ENCODE measurements at regions not wholly inside any gene's neighbourhood (a gene's known extent, or its start where the extent isn't known, plus 50 kb on each side); places are given as distances from the start of the nearest gene placed in this dataset.

- TF ChIP-seq ZNF462 (CRISPR knock-in tag; IDR thresholded peaks at IDR 0.05) (no peak), POLR2AphosphoS5 (IDR thresholded peaks at IDR 0.05; ENCODE audit: low read depth) (no peak), ETS1 (IDR thresholded peaks at IDR 0.05) (no peak), JUNB (IDR thresholded peaks at IDR 0.05; ENCODE audit: unreplicated experiment) (no peak), CREB1 (CRISPR knock-in tag; IDR thresholded peaks at IDR 0.05; ENCODE audit: low read depth) (no peak), ZNF331 (CRISPR knock-in tag; IDR thresholded peaks at IDR 0.05; ENCODE audit: low read depth) (no peak), REST (IDR thresholded peaks at IDR 0.05; ENCODE audit: unreplicated experiment) (no peak), EZH2phosphoT487 (IDR thresholded peaks at IDR 0.05; ENCODE audit: unreplicated experiment) (no peak)
Observed at GRCh38 chr15:95624616-95625361, 705.7 kb upstream of the NR2F2 start (continued).
